Small intestine (tissue), 7 donors: ENCODE measurements at regions not wholly inside any gene's neighbourhood (a gene's known extent, or its start where the extent isn't known, plus 50 kb on each side); places are given as distances from the start of the nearest gene placed in this dataset.

Experiments
- DNase-seq, 2 donors: peaks; one replicate each; pipeline versions ENCODE4 v3.0.0 to v3.0.0-alpha.2; 2013
- FAIRE-seq: peaks from 2 replicates; lab custom pipeline; 2012; peaks lifted over from hg19 to GRCh38; lab: Jason Lieb, UNC
- H3K27ac ChIP-seq, 3 donors: one replicate each; pipeline ENCODE4 v1.5.1; 2013; ENCODE audit warnings: low read length in 2 of 3, mild to moderate bottlenecking in 2 of 3, control low read depth in 1 of 3, inconsistent platforms in 1 of 3, low read depth in 1 of 3, moderate library complexity in 1 of 3
- H3K27me3 ChIP-seq, 3 donors: one replicate each; pipeline ENCODE4 v1.6.1; 2013; ENCODE audit warnings: low read length in 3 of 3, inconsistent platforms in 1 of 3; ENCODE audit not compliant: control insufficient read depth in 3 of 3, insufficient read depth in 3 of 3
- H3K36me3 ChIP-seq, 3 donors: one replicate each; pipeline ENCODE4 v1.6.1; 2013; ENCODE audit warnings: low read length in 3 of 3, inconsistent platforms in 1 of 3, low read depth in 1 of 3, mild to moderate bottlenecking in 1 of 3, moderate library complexity in 1 of 3; ENCODE audit not compliant: control insufficient read depth in 3 of 3, insufficient read depth in 2 of 3
- H3K4me1 ChIP-seq, 3 donors: one replicate each; pipeline ENCODE4 v1.6.1; 2013; ENCODE audit warnings: low read length in 2 of 3, inconsistent platforms in 1 of 3, low read depth in 1 of 3, mild to moderate bottlenecking in 1 of 3, moderate library complexity in 1 of 3; ENCODE audit not compliant: control insufficient read depth in 3 of 3, insufficient read depth in 2 of 3
- H3K4me3 ChIP-seq, 3 donors: one replicate each; pipeline ENCODE4 v1.5.1; 2013; ENCODE audit warnings: low read length in 3 of 3, control low read depth in 1 of 3, inconsistent platforms in 1 of 3, low read depth in 1 of 3, mild to moderate bottlenecking in 1 of 3, moderate library complexity in 1 of 3
- H3K9me3 ChIP-seq, 2 donors: one replicate each; pipeline ENCODE4 v1.6.1; 2013; ENCODE audit warnings: low read depth in 1 of 2, low read length in 1 of 2; ENCODE audit not compliant: control insufficient read depth in 2 of 2, insufficient read depth in 1 of 2
- WGBS, 3 donors: extraction: QIAGEN DNeasy Blood & Tissue Kit; methylation state at CpG; one replicate each; pipeline ENCODE4 v1.1.7; 2013; 5-methylcytosine and 5-hydroxymethylcytosine counted together
- donor health status: healthy with polysubstance abuse.
- donor health status: control.
- donor health status: control.
- donor health status: Bipolar disorder and iron deficiency.
- donor health status: healthy.

DNA sequence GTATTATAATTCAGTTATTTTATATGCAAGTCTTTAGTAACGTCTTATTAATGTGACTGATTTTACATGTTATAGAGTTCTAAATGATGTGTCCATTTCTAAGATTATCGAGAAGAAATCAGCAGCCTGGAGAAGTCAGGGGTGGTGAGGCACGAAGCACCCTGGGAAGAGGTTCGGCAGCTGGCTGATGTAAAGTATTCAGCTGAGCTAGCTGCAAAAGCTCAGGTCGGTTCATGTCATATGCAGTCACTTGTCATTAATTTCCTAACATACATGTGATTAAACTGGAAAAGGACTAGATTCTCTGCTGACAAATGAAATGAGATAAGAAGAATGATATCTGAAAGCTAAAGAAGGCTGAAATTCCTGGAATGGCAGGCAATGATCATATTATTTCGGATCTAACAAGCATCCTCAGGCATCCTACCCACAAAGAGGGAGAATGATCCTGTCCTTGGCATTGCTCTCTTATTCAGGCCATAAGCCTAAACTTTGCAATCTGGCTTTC is 383.0 kb upstream of the SLITRK1 start:
- Histone ChIP-seq H3K36me3 (no peaks in the 10 kb centered on the region), H3K27ac (no peak overlapping the region), H3K27me3 (no peaks in the 10 kb centered on the region), H3K4me3 (no peak overlapping the region), H3K9me3 (no peaks in the 10 kb centered on the region), H3K4me1 (no peaks in the 10 kb centered on the region)
- DNase-seq (no peak), FAIRE-seq (no peak)
- 71 to 74% (median 72%) methylated on average over 6 of the region's 6 CpGs for WGBS, 3 donors

DNA sequence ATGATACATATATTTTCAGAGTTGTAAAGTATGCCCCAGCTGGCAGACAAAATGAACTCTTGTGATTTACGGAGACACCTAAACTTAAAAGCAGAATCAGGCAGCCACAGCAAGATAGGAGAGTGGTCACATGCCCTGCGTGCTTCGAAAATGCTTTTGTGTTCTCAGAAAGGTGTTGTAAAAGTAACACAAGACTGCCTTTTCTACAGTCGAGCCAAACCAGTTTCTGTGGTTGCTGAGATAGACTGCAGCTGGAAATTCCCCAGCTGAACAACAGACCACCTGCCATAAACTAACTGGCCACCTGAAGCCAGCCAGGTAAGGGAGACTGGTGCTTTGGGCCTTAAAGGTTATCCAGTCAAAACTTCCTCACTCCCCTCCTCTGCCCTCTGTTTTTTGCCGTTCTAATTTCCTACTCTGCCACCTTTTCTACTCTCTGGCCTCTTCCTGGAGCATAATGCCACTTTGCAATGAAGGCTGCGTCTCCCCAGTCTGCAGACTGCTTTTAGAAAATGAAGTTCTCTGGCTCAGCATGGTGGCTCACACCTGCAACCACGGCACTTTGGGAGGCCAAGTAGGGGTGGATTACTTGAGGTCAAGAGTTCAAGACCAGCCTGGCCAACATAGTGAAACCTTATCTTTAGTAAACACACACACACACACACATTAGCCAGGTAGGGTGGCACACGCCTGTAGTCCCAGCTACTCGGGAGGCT is 381.2 kb upstream of the SLITRK1 start:
- H3K9me3 ChIP-seq = no peaks in the 10 kb centered on the region
- DNase-seq (no peak), FAIRE-seq (no peak)
- H3K4me1 ChIP-seq = no peaks in the 10 kb centered on the region
- WGBS, 3 donors = 65 to 78% (median 69%) methylated on average over 9 of the region's 9 CpGs
- no peaks in the 10 kb centered on the region for H3K27me3 ChIP-seq
- H3K27ac ChIP-seq = no peak overlapping the region
- no peaks in the 10 kb centered on the region for H3K36me3 ChIP-seq
- H3K4me3 ChIP-seq = no peak overlapping the region

DNA sequence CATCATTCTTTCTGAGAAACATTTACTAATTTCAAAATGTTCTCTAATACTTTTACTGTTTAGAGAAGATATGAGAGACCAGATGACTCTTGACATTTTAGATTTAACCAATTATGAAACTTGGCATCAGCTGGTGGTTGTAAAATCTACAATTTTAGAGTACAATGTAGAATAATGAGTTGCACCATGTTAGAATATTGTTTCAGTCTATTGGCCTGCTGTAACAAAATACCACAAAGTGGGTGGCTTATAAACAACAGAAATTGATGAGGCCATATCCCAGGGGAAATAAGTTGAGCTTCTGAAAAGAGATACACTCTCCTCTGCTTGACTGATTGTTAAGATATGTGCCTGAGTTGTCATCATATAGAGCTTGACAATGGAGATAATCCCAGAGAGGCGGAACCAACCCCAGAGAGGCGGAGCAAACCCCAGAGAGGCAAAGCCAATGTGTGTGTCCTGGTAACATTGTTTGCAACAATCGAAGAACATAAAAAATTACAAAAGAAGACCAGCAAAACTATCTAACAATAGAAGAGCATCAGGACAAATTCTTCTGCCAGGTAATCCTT is 373.0 kb upstream of the SLITRK1 start:
- Histone ChIP-seq H3K36me3 (no peaks in the 10 kb centered on the region), H3K4me1 (no peaks in the 10 kb centered on the region), H3K4me3 (no peak overlapping the region), H3K9me3 (no peaks in the 10 kb centered on the region), H3K27me3 (no peaks in the 10 kb centered on the region), H3K27ac (no peak overlapping the region)
- 83 to 93% (median 86%) methylated on average over 3 of the region's 3 CpGs for WGBS, 3 donors
- FAIRE-seq (no peak), DNase-seq (no peak)

DNA sequence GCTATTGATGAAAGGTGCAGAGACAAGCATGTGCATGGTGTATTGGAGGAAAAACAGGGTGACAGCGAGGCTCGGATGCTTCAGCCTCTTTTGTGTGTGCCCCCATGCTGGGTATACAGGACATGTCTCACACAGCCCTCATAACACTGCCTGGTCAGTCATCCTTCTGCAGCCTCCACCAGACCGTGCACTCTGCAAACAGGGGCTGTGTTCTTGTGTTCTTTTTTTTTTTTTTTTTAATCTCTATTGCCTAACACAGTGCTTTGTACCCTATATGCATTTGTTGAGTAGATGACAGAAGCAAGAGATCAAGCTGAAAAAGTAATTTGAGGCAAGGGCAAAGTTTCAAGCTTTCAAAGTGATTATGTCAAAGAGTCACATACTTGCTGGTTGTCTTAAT is 367.2 kb upstream of the SLITRK1 start:
- Histone ChIP-seq H3K27me3 (no peaks in the 10 kb centered on the region), H3K27ac (no peak overlapping the region), H3K4me1 (no peaks in the 10 kb centered on the region), H3K36me3 (no peaks in the 10 kb centered on the region), H3K4me3 (no peak overlapping the region), H3K9me3 (peaks cover 0 to 1% of the 10 kb centered on the region in 2 donors)
- WGBS, 3 donors = 70 to 79% (median 79%) methylated on average over 3 of the region's 3 CpGs
- DNase-seq (no peak), FAIRE-seq (no peak)

DNA sequence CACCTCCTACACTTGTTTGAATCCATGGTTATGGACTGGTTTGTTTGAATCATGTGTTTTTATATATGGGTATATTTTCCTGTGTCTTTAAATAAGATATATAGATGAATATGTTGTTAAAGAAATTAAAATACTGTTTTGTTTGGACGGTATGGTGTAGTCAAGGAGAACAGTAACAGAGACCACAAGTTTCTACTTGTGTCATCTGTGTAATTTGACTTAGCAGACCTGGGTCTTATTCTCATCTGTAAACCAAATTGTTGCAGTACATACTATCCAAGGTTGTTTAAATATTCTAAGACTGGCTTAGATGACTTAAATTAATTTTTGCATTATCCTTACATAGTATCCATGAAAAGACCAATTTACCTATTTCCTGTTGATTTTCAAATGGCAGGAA is 361.1 kb upstream of the SLITRK1 start:
- Histone ChIP-seq H3K27ac (no peak overlapping the region), H3K4me1 (no peaks in the 10 kb centered on the region), H3K36me3 (no peaks in the 10 kb centered on the region), H3K4me3 (no peak overlapping the region), H3K27me3 (no peaks in the 10 kb centered on the region), H3K9me3 (no peaks in the 10 kb centered on the region)
- DNase-seq (no peak), FAIRE-seq (no peak)
- 79 to 82% (median 80%) methylated on average over 1 of the region's 1 CpG for WGBS, 3 donors

DNA sequence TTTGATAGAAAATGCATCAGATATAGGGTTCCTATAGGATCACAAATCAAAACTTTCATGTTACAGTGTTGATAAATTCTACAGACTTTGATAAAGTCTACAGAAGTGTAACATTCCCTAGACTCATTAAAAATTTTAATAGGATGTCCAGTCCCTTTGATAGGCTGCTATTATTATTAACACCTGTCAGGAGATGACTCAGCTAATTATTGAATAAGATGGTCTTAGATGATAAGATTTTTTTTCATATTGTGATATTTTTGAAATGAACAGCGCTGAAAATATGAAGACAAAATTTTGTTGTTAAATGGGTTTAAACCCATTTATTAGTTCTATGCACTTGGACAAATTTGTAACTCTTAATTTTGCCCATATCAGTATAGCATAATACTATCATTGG is 356.8 kb upstream of the SLITRK1 start:
- Histone ChIP-seq H3K4me1 (no peaks in the 10 kb centered on the region), H3K36me3 (no peaks in the 10 kb centered on the region), H3K27ac (no peak overlapping the region), H3K4me3 (no peak overlapping the region), H3K9me3 (no peaks in the 10 kb centered on the region), H3K27me3 (no peaks in the 10 kb centered on the region)
- 94 to 96% (median 95%) methylated on average over 1 of the region's 1 CpG for WGBS, 3 donors
- DNase-seq = no peak
- no peak for FAIRE-seq

DNA sequence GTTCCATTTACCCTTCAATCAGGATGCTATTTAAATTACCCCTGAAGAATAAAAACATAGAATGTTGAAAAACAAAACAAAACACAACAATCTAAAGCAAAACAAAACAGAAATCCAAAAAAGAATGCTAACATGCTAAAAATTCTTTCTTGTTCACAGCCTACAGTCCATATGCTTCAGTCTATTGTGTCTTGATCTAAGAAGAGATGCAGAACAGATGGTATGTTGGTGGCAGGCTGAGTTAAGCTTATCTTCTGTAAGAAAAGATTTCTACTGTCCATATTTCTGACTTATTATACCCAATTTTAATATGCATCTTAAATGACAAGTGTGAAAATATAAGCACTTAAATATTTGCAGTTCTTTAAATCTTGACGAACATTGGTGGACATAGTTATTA is 356.1 kb upstream of the SLITRK1 start:
- Histone ChIP-seq H3K4me3 (no peak overlapping the region), H3K4me1 (no peaks in the 10 kb centered on the region), H3K27me3 (no peaks in the 10 kb centered on the region), H3K36me3 (no peaks in the 10 kb centered on the region), H3K27ac (no peak overlapping the region), H3K9me3 (no peaks in the 10 kb centered on the region)
- DNase-seq = no peak
- FAIRE-seq = no peak
- 63 to 86% (median 72%) methylated on average over 1 of the region's 1 CpG for WGBS, 3 donors

DNA sequence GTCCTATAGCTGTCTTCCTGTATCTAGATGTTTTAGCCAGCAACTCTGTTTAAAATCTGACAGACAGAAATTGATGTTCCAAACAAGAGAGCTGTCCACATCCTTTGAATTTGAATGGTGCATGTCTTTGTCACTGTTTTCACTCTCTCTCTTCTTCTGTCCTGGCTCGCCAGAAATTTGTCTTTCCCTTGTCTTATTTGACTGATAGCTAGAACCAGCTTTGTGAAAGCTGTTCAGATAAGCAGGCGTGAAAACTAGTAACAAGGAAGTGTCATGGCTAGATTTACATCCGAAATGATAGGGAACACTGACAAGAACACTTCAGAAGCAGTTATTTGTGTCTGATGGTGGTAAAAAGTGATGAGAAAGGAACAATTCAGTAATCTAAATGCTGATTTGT is 354.9 kb upstream of the SLITRK1 start:
- no peak for FAIRE-seq
- H3K4me1 ChIP-seq = no peaks in the 10 kb centered on the region
- H3K9me3 ChIP-seq = no peaks in the 10 kb centered on the region
- no peak overlapping the region for H3K27ac ChIP-seq
- H3K4me3 ChIP-seq = no peak overlapping the region
- no peak for DNase-seq
- 9 to 23% (median 21%) methylated on average over 3 of the region's 3 CpGs for WGBS, 3 donors
- no peaks in the 10 kb centered on the region for H3K36me3 ChIP-seq
- H3K27me3 ChIP-seq = no peaks in the 10 kb centered on the region

DNA sequence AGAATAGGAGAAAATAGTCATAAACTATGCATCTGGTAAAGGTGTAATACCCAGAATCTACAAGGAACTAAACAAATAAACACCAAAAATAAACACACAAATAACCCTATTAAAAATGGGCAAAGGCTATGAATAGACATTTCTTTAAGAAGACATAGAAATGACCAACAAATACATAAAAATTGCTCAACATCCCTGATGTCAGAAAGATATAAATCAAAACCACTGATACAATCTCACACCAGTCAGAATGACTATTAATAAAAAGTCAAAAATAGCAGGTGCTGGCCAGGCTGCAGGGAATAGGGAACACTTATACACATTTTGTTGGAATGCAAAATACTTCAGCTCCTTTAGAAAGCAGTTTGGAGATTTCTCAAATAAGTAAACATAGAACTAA is 352.1 kb upstream of the SLITRK1 start:
- no peaks in the 10 kb centered on the region for H3K36me3 ChIP-seq
- no peak overlapping the region for H3K27ac ChIP-seq
- DNase-seq = no peak
- H3K27me3 ChIP-seq = no peaks in the 10 kb centered on the region
- H3K4me3 ChIP-seq = no peak overlapping the region
- no peaks in the 10 kb centered on the region for H3K9me3 ChIP-seq
- no peak for FAIRE-seq
- no peaks in the 10 kb centered on the region for H3K4me1 ChIP-seq
